CD4-positive, CD25-positive, alpha-beta regulatory T cell (primary cell): ENCODE measurements at regions not wholly inside any gene's neighbourhood (a gene's known extent, or its start where the extent isn't known, plus 50 kb on each side); places are given as distances from the start of the nearest gene placed in this dataset.

ENCODE experiments used
- ATAC-seq, 2 donors: fragments of 150-1000 bp; cut with Tn5 transposase; one replicate each; pipeline ENCODE4 v1.10.0; 2021; ENCODE audit warnings: low read depth in 2 of 2, moderate number of reproducible peaks in 2 of 2, moderate library complexity in 1 of 2
- DNase-seq, 3 donors: peaks; one replicate each; pipeline versions ENCODE4 v3.0.0 to v3.0.0-alpha.2; 2012 to 2022; ENCODE audit warnings: mixed read lengths in 1 of 3
- H3K27ac ChIP-seq: one replicate; pipeline ENCODE4 v1.7.0; 2013; ENCODE audit warnings: mild to moderate bottlenecking, low read length; ENCODE audit not compliant: insufficient read depth, poor library complexity, severe bottlenecking
- H3K27me3 ChIP-seq: one replicate; pipeline ENCODE4 v1.7.0; 2013; ENCODE audit warnings: low read length; ENCODE audit not compliant: control insufficient read depth, insufficient read depth
- H3K36me3 ChIP-seq: one replicate; pipeline ENCODE4 v1.7.0; 2013; ENCODE audit warnings: mild to moderate bottlenecking, low read length, moderate library complexity; ENCODE audit not compliant: control insufficient read depth, insufficient read depth
- H3K4me1 ChIP-seq: 2 replicates; pipeline ENCODE4 v1.7.0; 2013; ENCODE audit warnings: mild to moderate bottlenecking, low read length; ENCODE audit not compliant: insufficient read depth, control insufficient read depth, poor library complexity, severe bottlenecking
- H3K4me3 ChIP-seq: one replicate; pipeline ENCODE4 v1.7.0; 2013; ENCODE audit warnings: low read depth, mild to moderate bottlenecking, low read length, moderate library complexity
- H3K9me3 ChIP-seq, 2 experiments: 1 replicate in 1 of 2; 2 replicates in 1 of 2; pipeline ENCODE4 v1.7.0; 2013; ENCODE audit warnings: low read length in 2 of 2, mild to moderate bottlenecking in 1 of 2, moderate library complexity in 1 of 2; ENCODE audit not compliant: control insufficient read depth in 2 of 2
- H3K27ac Mint-ChIP-seq, 3 donors: one replicate each; pipeline ENCODE4 v1.8.0; 2020 to 2022; ENCODE audit warnings: mild to moderate bottlenecking in 3 of 3, mixed read lengths in 3 of 3, moderate library complexity in 2 of 3
- H3K27me3 Mint-ChIP-seq: one replicate; pipeline ENCODE4 v1.8.0; 2022; ENCODE audit warnings: mild to moderate bottlenecking, mixed read lengths
- H3K36me3 Mint-ChIP-seq: one replicate; pipeline ENCODE4 v1.8.0; 2020; ENCODE audit warnings: mixed read lengths
- H3K4me1 Mint-ChIP-seq, 4 donors: one replicate each; pipeline ENCODE4 v1.8.0; 2020 to 2022; ENCODE audit warnings: mixed read lengths in 4 of 4, mild to moderate bottlenecking in 1 of 4
- H3K4me3 Mint-ChIP-seq, 4 donors: one replicate each; pipeline ENCODE4 v1.8.0; 2020 to 2022; ENCODE audit warnings: mild to moderate bottlenecking in 4 of 4, mixed read lengths in 4 of 4, moderate library complexity in 3 of 4
- H3K9me3 Mint-ChIP-seq, 7 donors: one replicate each; pipeline ENCODE4 v1.8.0; 2020 to 2022; ENCODE audit warnings: mixed read lengths in 7 of 7, mild to moderate bottlenecking in 3 of 7, moderate library complexity in 2 of 7

- no peaks in the 10 kb centered on the region for H3K27me3 Mint-ChIP-seq
- no peaks in the 10 kb centered on the region for H3K4me1 ChIP-seq
- H3K27ac ChIP-seq: no peak overlapping the region
- DNase-seq: no peak
- no peak overlapping the region for H3K4me3 Mint-ChIP-seq
- H3K36me3 ChIP-seq: no peaks in the 10 kb centered on the region
- no peaks in the 10 kb centered on the region for H3K4me1 Mint-ChIP-seq
- peaks cover 0 to 13% (median 0%) of the 10 kb centered on the region in 7 donors for H3K9me3 Mint-ChIP-seq
- H3K9me3 ChIP-seq: no peaks in the 10 kb centered on the region
- H3K36me3 Mint-ChIP-seq: no peaks in the 10 kb centered on the region
- H3K27me3 ChIP-seq: no peaks in the 10 kb centered on the region
- H3K27ac Mint-ChIP-seq: no peak overlapping the region
- no peak overlapping the region for H3K4me3 ChIP-seq
- no peak for ATAC-seq
Observed at GRCh38 chrX:6313356-6313755, 84.7 kb upstream of the NLGN4X start.

- Mint-ChIP-seq H3K4me3 (no peak overlapping the region), H3K9me3 (peaks cover 0 to 18% (median 0%) of the 10 kb centered on the region in 7 donors), H3K27me3 (no peaks in the 10 kb centered on the region), H3K4me1 (no peaks in the 10 kb centered on the region), H3K36me3 (no peaks in the 10 kb centered on the region), H3K27ac (no peak overlapping the region)
- H3K27me3 ChIP-seq: no peaks in the 10 kb centered on the region
- no peak overlapping the region for H3K4me3 ChIP-seq
- no peak for DNase-seq
- no peak for ATAC-seq
- H3K36me3 ChIP-seq: no peaks in the 10 kb centered on the region
- no peaks in the 10 kb centered on the region for H3K4me1 ChIP-seq
- H3K9me3 ChIP-seq: no peaks in the 10 kb centered on the region
- no peak overlapping the region for H3K27ac ChIP-seq
Observed at GRCh38 chrX:6311540-6311939, 82.9 kb upstream of the NLGN4X start.

GRCh38 chrX:6307156-6307555 is 78.5 kb upstream of the NLGN4X start:
- Mint-ChIP-seq H3K36me3 (no peaks in the 10 kb centered on the region), H3K9me3 (peaks cover 0 to 14% (median 3%) of the 10 kb centered on the region in 7 donors), H3K4me3 (no peak overlapping the region), H3K4me1 (no peaks in the 10 kb centered on the region), H3K27ac (no peak overlapping the region), H3K27me3 (no peaks in the 10 kb centered on the region)
- ATAC-seq (no peak), DNase-seq (no peak)
- H3K4me3 ChIP-seq: no peak overlapping the region
- H3K36me3 ChIP-seq: no peaks in the 10 kb centered on the region
- no peaks in the 10 kb centered on the region for H3K9me3 ChIP-seq
- no peak overlapping the region for H3K27ac ChIP-seq
- H3K4me1 ChIP-seq: no peaks in the 10 kb centered on the region
- H3K27me3 ChIP-seq: no peaks in the 10 kb centered on the region

GRCh38 chrX:6299724-6300123 is 71.1 kb upstream of the NLGN4X start:
- ATAC-seq (no peak), DNase-seq (no peak)
- no peaks in the 10 kb centered on the region for H3K4me1 Mint-ChIP-seq
- Histone ChIP-seq H3K9me3 (no peaks in the 10 kb centered on the region), H3K4me3 (no peak overlapping the region), H3K4me1 (no peaks in the 10 kb centered on the region), H3K27me3 (no peaks in the 10 kb centered on the region), H3K36me3 (no peaks in the 10 kb centered on the region), H3K27ac (no peak overlapping the region)
- H3K27me3 Mint-ChIP-seq: no peaks in the 10 kb centered on the region
- no peaks in the 10 kb centered on the region for H3K36me3 Mint-ChIP-seq
- peaks cover 0 to 13% (median 2%) of the 10 kb centered on the region in 7 donors for H3K9me3 Mint-ChIP-seq
- no peak overlapping the region for H3K27ac Mint-ChIP-seq
- H3K4me3 Mint-ChIP-seq: no peak overlapping the region

GRCh38 chrX:6293716-6294115 is 65.0 kb upstream of the NLGN4X start:
- no peak overlapping the region for H3K27ac ChIP-seq
- Mint-ChIP-seq H3K9me3 (peaks cover 0 to 9% (median 4%) of the 10 kb centered on the region in 7 donors), H3K27ac (no peak overlapping the region), H3K27me3 (no peaks in the 10 kb centered on the region), H3K4me1 (no peaks in the 10 kb centered on the region), H3K36me3 (no peaks in the 10 kb centered on the region), H3K4me3 (no peak overlapping the region)
- ATAC-seq: no peak
- H3K9me3 ChIP-seq: no peaks in the 10 kb centered on the region
- H3K4me1 ChIP-seq: no peaks in the 10 kb centered on the region
- no peaks in the 10 kb centered on the region for H3K27me3 ChIP-seq
- H3K36me3 ChIP-seq: no peaks in the 10 kb centered on the region
- H3K4me3 ChIP-seq: no peak overlapping the region
- no peak for DNase-seq

GRCh38 chrX:6292599-6292998 is 63.9 kb upstream of the NLGN4X start:
- Mint-ChIP-seq H3K36me3 (no peaks in the 10 kb centered on the region), H3K4me1 (no peaks in the 10 kb centered on the region), H3K4me3 (no peak overlapping the region), H3K27me3 (no peaks in the 10 kb centered on the region), H3K27ac (no peak overlapping the region), H3K9me3 (peaks cover 0 to 9% (median 4%) of the 10 kb centered on the region in 7 donors)
- Histone ChIP-seq H3K9me3 (no peaks in the 10 kb centered on the region), H3K4me1 (no peaks in the 10 kb centered on the region), H3K36me3 (no peaks in the 10 kb centered on the region), H3K27ac (no peak overlapping the region), H3K27me3 (no peaks in the 10 kb centered on the region), H3K4me3 (no peak overlapping the region)
- ATAC-seq (no peak), DNase-seq (no peak)

- H3K36me3 Mint-ChIP-seq: no peaks in the 10 kb centered on the region
- H3K27me3 ChIP-seq: no peaks in the 10 kb centered on the region
- no peak overlapping the region for H3K27ac Mint-ChIP-seq
- H3K36me3 ChIP-seq: no peaks in the 10 kb centered on the region
- H3K4me3 Mint-ChIP-seq: no peak overlapping the region
- H3K9me3 Mint-ChIP-seq: peaks cover 0 to 10% (median 0%) of the 10 kb centered on the region in 7 donors
- no peaks in the 10 kb centered on the region for H3K4me1 ChIP-seq
- no peak overlapping the region for H3K4me3 ChIP-seq
- no peaks in the 10 kb centered on the region for H3K9me3 ChIP-seq
- H3K4me1 Mint-ChIP-seq: no peaks in the 10 kb centered on the region
- no peaks in the 10 kb centered on the region for H3K27me3 Mint-ChIP-seq
- ATAC-seq: no peak
- no peak overlapping the region for H3K27ac ChIP-seq
- no peak for DNase-seq
Observed at GRCh38 chrX:6291444-6291843, 62.8 kb upstream of the NLGN4X start.

GRCh38 chrX:6283826-6284225 is 55.2 kb upstream of the NLGN4X start:
- H3K9me3 ChIP-seq: peaks cover 0 to 2% of the 10 kb centered on the region in 2 experiments
- H3K4me1 ChIP-seq: no peaks in the 10 kb centered on the region
- Mint-ChIP-seq H3K36me3 (no peaks in the 10 kb centered on the region), H3K27ac (no peak overlapping the region), H3K4me3 (no peak overlapping the region), H3K4me1 (no peaks in the 10 kb centered on the region), H3K27me3 (no peaks in the 10 kb centered on the region), H3K9me3 (peaks cover 0 to 11% (median 5%) of the 10 kb centered on the region in 7 donors)
- no peak for ATAC-seq
- no peak overlapping the region for H3K27ac ChIP-seq
- no peaks in the 10 kb centered on the region for H3K36me3 ChIP-seq
- no peaks in the 10 kb centered on the region for H3K27me3 ChIP-seq
- DNase-seq: no peak
- no peak overlapping the region for H3K4me3 ChIP-seq
